GM23248 (cell line): ENCODE measurements at regions not wholly inside any gene's neighbourhood (a gene's known extent, or its start where the extent isn't known, plus 50 kb on each side); places are given as distances from the start of the nearest gene placed in this dataset.

Source experiments
- EZH2 ChIP-seq: fragments of 200-600 bp; sonication (generic); IDR thresholded peaks from 2 replicates; pipeline ENCODE4 v1.6.1; 2018; ENCODE audit warnings: antibody characterized with exemption, mild to moderate bottlenecking; ENCODE audit not compliant: insufficient read depth, poor library complexity, severe bottlenecking
- EZH2phosphoT487 ChIP-seq: fragments of 200-600 bp; sonication (generic); IDR thresholded peaks from 2 replicates; pipeline ENCODE4 v1.6.1; 2018; ENCODE audit warnings: antibody characterized with exemption, moderate library complexity, mild to moderate bottlenecking, low read depth; ENCODE audit not compliant: insufficient read depth

- TF ChIP-seq EZH2 (no peak), EZH2phosphoT487 (no peak)
Observed at GRCh38 chr2:16135196-16135912, 195.0 kb downstream of the MYCN start.
